Activated naive CD4-positive, alpha-beta T cell treated with anti-CD3 and anti-CD28 coated beads for 36 hours (primary cell): ENCODE measurements at regions not wholly inside any gene's neighbourhood (a gene's known extent, or its start where the extent isn't known, plus 50 kb on each side); places are given as distances from the start of the nearest gene placed in this dataset.
"Not testable (repeated sequence)": the region's sequence is repeated elsewhere in the genome, so short reads cannot be mapped to it uniquely, and the experiment has no call there.

Experiments used
- CTCF ChIA-PET: fragments of 350-600 bp; sonication (Branson Sonifier 250); formaldehyde crosslinking; loops from one replicate; lab custom pipeline; 2021; ENCODE audit warnings: antibody characterized with exemption; lab: Charles Lee
- DNase-seq: peaks from one replicate; pipeline ENCODE4 v3.0.0-alpha.2; 2020
- H3K27ac Mint-ChIP-seq: one replicate; pipeline ENCODE4 v1.8.0; 2021; ENCODE audit warnings: mild to moderate bottlenecking, mixed read lengths
- H3K27me3 Mint-ChIP-seq: one replicate; pipeline ENCODE4 v1.8.0; 2021; ENCODE audit warnings: low read depth, mixed read lengths
- H3K36me3 Mint-ChIP-seq: one replicate; pipeline ENCODE4 v1.8.0; 2021; ENCODE audit warnings: low read depth, mixed read lengths
- H3K4me1 Mint-ChIP-seq: one replicate; pipeline ENCODE4 v1.8.0; 2021; ENCODE audit warnings: low read depth, mixed read lengths
- H3K4me3 Mint-ChIP-seq: one replicate; pipeline ENCODE4 v1.8.0; 2021; ENCODE audit warnings: mild to moderate bottlenecking, moderate library complexity, mixed read lengths
- H3K9me3 Mint-ChIP-seq: one replicate; pipeline ENCODE4 v1.8.0; 2021; ENCODE audit warnings: mixed read lengths
- intact Hi-C: fragments of 100-400 bp; cut with micrococcal nuclease; formaldehyde crosslinking; loops from one replicate; pipeline ENCODE4 v1.15.1; 2023

DNA sequence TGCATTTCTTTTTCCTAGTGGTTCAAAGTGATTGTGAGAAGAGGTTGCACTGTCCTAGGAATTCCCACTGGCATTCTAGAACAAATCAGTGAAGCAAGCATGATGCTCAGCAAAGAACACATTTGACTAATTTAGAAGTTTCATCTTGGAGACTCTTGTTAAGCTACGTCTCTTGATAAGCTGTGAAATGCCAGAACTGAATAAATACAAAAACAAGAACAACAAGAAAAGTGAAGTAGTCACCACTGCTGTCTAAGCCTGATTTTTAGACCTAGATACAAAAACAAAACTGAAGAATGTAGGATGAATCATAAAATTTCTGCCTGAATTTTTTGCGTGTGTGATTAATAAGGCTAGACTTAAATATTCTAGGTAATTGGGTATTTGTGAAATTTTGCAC is 1162.4 kb downstream of the TUSC7 start:
- Mint-ChIP-seq H3K27me3 (no peaks in the 10 kb centered on the region), H3K4me3 (no peak overlapping the region), H3K36me3 (no peaks in the 10 kb centered on the region), H3K9me3 (peaks cover 3% of the 10 kb centered on the region), H3K4me1 (no peaks in the 10 kb centered on the region), H3K27ac (no peak overlapping the region)
- intact Hi-C loops = no loop called here
- no peak for DNase-seq
- CTCF ChIA-PET = interaction anchor here (0.8 kb wide), 1 partner anchor 1658 kb away, joined by 3 read pairs; no protein-coding TSS in a partner anchor

DNA sequence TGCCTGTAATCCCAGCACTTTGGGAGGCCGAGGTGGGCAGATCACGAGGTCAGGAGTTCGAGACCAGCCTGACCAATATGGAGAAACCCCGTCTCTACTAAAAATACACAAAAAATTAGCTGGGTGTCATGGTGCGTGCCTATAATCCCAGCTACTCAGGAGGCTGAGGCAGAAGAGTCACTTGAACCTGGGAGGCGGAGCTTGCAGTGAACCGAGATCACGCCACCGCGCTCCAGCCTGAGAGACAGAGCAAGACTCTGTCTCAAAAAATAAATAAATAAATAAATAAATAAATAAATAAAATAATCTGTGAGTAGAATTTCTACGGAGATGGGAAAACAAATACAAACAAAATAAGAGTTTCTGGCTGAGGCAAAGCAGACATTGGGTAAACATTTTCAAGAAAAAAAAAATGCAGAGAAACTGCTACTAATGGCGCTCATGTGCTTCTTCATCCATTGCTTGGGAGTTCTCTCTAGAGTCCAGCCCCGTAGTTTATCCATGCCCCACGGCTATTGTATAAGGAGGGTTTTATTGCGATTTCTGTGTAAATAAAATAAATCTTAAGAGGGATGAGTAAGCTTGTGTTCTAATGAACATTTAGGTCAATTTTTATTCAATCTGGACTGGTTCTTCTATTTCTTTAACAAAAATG is 1161.9 kb downstream of the IGSF11 start:
- H3K4me1 Mint-ChIP-seq, H3K27ac Mint-ChIP-seq, intact Hi-C loops, H3K27me3 Mint-ChIP-seq, DNase-seq, H3K36me3 Mint-ChIP-seq, H3K4me3 Mint-ChIP-seq, H3K9me3 Mint-ChIP-seq: not testable (repeated sequence)
- CTCF ChIA-PET = interaction anchor here (0.8 kb wide), 1 partner anchor 1659 kb away, joined by 3 read pairs; no protein-coding TSS in a partner anchor

DNA sequence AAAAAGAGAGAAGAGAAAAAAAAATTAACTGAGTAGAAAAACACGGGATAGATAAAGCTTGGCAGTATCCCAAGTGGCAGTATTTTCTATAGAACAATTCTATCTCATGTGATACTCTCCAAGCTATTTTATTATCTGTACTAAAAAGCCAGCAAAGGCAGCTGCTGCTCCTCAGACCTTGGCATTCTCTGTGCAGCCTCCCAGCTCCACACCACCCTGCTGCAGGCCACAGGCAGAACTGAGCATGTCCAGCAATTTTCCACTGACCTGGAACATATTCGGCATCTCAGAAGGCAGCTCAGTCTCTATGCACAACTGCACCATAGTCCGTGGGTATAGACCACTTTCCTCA is 1161.4 kb downstream of the IGSF11 start:
- Mint-ChIP-seq H3K27ac (no peak overlapping the region), H3K36me3 (no peaks in the 10 kb centered on the region), H3K27me3 (no peaks in the 10 kb centered on the region), H3K9me3 (peaks cover 3% of the 10 kb centered on the region), H3K4me3 (no peak overlapping the region), H3K4me1 (no peaks in the 10 kb centered on the region)
- CTCF ChIA-PET = no interaction called here
- intact Hi-C loops = no loop called here
- DNase-seq = no peak

DNA sequence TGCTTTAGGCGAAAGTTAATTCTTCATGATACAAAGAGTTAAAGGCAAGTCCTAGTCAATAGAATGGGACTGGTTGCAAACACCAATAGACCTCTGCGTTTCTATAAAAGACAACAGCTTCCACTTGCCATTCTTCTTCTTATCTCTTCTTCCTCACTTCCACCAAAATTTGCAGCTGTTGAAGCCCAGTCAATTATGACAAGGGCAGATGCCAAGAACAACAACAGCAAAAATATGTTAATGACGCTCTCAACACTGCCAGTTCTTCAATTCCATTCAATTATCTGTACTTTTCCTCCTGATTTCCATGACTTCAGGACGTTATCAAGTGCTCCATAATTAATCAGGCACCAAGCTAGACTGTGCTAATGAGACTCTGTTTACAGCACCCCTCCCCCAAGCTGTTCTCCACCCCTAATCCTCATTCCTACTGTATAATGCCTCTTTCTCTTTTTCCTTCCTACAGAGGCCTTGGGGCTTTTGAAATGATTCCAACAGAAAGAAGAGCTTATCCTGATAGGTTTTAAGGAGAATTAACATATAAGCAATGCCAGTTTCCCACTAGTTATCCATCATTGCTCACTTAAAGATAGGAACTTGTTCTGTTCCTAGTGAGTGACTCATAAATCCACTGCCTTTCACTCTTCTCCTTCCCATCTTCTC is 1160.5 kb downstream of the IGSF11 start:
- no peak overlapping the region for H3K27ac Mint-ChIP-seq
- no peak overlapping the region for H3K4me3 Mint-ChIP-seq
- intact Hi-C loops = no loop called here
- peaks cover 3% of the 10 kb centered on the region for H3K9me3 Mint-ChIP-seq
- no peaks in the 10 kb centered on the region for H3K27me3 Mint-ChIP-seq
- DNase-seq = no peak
- CTCF ChIA-PET = no interaction called here
- H3K36me3 Mint-ChIP-seq = no peaks in the 10 kb centered on the region
- H3K4me1 Mint-ChIP-seq = no peaks in the 10 kb centered on the region

DNA sequence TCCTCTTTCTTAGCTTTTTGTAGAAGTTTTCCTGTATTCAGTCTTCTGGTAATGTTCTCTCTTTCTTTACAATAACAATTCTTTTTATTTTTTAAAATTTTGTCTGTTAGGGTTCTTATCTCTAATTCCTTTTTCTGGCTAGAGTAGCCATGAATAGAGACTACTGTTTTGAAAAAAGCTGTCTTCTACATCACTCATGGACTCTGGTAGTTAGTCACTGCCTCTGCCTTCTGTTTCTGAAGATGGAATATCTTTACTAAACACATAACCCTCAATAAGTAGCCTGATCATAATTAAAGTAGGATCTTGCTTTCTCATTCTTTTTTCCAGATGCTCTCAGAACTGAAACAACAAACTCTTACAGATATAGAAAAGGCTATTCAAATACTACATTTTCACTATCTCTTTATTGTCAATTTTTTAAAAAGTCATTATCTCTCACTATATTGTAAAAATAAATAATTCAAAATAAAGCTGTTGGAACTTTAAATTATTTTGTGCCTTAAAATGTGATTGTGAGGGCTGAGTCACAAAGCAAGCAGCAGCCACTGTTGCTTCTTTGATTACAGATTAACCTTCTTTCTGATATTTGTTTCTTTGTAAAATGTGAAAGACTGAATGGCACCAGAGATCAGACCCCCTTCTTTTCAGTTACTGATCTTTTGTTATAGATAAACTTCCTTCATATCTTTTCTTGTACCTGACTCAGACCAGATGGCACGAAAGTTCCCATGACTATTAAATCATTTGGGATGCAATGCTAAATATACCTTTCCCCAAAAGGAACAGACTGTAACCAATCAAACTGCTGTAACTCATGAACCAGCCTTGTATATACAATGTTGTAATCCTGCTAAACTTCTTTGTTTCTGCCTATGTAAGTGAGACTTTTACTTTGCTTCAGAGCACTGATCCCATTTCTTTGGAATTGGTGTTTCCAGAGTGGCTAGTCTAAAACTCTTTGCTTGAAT is 1159.5 kb downstream of the IGSF11 start:
- no peak for DNase-seq
- no peaks in the 10 kb centered on the region for H3K36me3 Mint-ChIP-seq
- no peak overlapping the region for H3K27ac Mint-ChIP-seq
- intact Hi-C loops = no loop called here
- H3K27me3 Mint-ChIP-seq = no peaks in the 10 kb centered on the region
- H3K9me3 Mint-ChIP-seq = peaks cover 2% of the 10 kb centered on the region
- CTCF ChIA-PET = no interaction called here
- H3K4me1 Mint-ChIP-seq = no peaks in the 10 kb centered on the region
- no peak overlapping the region for H3K4me3 Mint-ChIP-seq

DNA sequence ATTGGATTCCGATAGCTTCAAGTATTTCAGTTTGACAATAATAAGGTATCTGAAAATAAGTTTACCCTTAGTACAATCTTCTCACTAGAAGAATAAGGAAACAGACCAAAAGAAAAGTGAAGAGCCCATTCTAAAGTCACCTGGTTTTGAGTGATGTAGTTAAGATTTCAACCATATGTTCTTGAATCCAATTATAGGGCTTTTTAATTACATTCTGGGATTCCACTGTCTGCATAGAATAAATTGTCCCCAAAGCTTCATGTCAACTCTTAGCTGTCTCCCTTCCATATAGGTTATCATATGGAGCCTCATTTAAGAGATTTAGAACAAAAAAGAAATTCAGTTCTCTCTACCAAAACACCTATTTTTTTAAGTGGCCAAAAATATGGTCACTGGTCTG is 1158.8 kb downstream of the IGSF11 start:
- Mint-ChIP-seq H3K9me3 (peaks cover 2% of the 10 kb centered on the region), H3K4me3 (no peak overlapping the region), H3K27me3 (no peaks in the 10 kb centered on the region), H3K27ac (no peak overlapping the region), H3K36me3 (no peaks in the 10 kb centered on the region), H3K4me1 (no peaks in the 10 kb centered on the region)
- CTCF ChIA-PET = no interaction called here
- DNase-seq = no peak
- intact Hi-C loops = no loop called here

DNA sequence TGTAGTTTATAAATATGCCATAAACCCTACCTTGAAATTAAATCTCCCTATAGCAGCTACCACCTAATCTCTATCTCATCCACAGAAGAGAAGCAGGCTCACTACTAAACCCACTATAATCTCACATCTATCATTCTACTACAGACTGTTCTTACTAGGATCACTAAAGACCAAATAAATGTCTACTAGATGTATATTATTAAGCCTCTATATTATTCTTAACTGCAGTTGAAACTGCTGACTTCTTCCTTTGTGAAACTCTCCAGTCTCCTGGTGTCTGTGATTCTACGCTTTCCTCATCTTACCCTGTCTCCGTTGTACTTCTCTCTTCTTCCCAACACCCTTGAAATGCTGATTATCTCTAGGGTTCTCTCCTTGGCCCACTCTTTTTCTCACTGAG is 1154.0 kb downstream of the IGSF11 start:
- H3K4me3 Mint-ChIP-seq = no peak overlapping the region
- no peaks in the 10 kb centered on the region for H3K27me3 Mint-ChIP-seq
- H3K9me3 Mint-ChIP-seq = peaks cover 3% of the 10 kb centered on the region
- H3K36me3 Mint-ChIP-seq = no peaks in the 10 kb centered on the region
- H3K4me1 Mint-ChIP-seq = no peaks in the 10 kb centered on the region
- no peak for DNase-seq
- CTCF ChIA-PET = no interaction called here
- intact Hi-C loops = no loop called here
- no peak overlapping the region for H3K27ac Mint-ChIP-seq

DNA sequence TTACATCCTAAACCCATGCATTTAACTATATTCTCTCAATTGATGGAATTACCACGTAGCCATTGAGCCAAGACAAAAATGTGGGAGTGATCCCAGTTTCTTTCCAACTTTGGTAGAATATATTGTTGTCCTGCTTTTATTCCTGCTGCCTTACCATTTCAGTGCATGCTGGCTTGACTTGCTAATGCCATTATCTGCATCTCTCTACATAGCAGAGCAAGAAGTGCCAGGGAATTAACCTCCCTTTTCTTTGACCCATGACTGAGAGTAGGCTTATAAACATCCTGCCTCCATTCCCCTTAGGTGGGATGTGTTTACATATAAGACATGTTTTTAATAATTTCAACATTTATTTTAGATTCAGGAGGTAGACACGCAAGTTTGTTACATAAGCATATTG is 1153.4 kb downstream of the IGSF11 start:
- no peak for DNase-seq
- CTCF ChIA-PET = no interaction called here
- no peaks in the 10 kb centered on the region for H3K4me1 Mint-ChIP-seq
- H3K4me3 Mint-ChIP-seq = no peak overlapping the region
- no peaks in the 10 kb centered on the region for H3K27me3 Mint-ChIP-seq
- H3K27ac Mint-ChIP-seq = no peak overlapping the region
- H3K36me3 Mint-ChIP-seq = no peaks in the 10 kb centered on the region
- intact Hi-C loops = no loop called here
- H3K9me3 Mint-ChIP-seq = peaks cover 3% of the 10 kb centered on the region

DNA sequence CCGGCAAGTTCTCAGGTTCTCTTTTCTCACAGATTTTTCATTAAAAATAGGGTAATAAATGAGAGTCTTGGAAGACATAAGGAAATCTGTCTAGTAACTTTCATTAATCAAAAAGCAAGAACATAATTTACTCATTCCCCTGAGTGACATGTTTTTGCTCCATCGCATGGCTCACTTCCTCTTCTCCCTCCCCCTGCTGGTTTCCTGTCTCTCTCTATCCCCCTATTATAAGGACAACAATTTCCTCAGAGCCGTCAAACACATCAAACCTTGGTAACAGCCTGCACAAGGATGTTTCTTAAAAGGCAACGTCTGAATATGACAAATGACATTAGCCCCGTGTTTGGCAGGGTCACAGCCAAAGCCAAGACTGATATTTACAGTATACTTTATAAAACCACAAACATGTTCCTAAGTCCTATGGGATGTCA is 1149.6 kb downstream of the IGSF11 start:
- CTCF ChIA-PET = no interaction called here
- Mint-ChIP-seq H3K27ac (no peak overlapping the region), H3K27me3 (no peaks in the 10 kb centered on the region), H3K36me3 (no peaks in the 10 kb centered on the region), H3K4me3 (no peak overlapping the region), H3K4me1 (no peaks in the 10 kb centered on the region), H3K9me3 (peaks cover 3% of the 10 kb centered on the region)
- DNase-seq = no peak
- intact Hi-C loops = no loop called here

DNA sequence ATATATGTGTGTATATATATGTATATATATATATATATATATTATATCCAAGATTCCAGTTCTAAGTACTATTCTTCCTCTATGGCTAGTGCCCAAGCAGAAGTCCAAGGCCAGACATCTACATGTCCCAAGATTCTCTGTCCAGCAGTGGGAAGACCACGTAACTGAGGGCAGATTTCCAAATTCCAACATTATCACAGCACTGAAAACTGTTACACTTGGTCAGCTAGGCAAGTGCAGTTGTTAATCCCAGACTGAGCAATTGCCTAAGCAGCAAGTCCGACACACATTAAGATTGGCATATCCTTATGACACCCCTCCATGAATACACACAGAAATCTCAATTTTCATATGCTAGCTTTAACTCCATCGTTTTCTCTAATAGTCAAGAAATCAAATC is 1148.5 kb downstream of the IGSF11 start:
- H3K27ac Mint-ChIP-seq = no peak overlapping the region
- peaks cover 3% of the 10 kb centered on the region for H3K9me3 Mint-ChIP-seq
- intact Hi-C loops = no loop called here
- H3K4me3 Mint-ChIP-seq = no peak overlapping the region
- DNase-seq = no peak
- CTCF ChIA-PET = interaction anchor here (0.8 kb wide), 1 partner anchor 12 kb away, joined by 4 read pairs; no protein-coding TSS in a partner anchor
- no peaks in the 10 kb centered on the region for H3K36me3 Mint-ChIP-seq
- H3K27me3 Mint-ChIP-seq = no peaks in the 10 kb centered on the region
- no peaks in the 10 kb centered on the region for H3K4me1 Mint-ChIP-seq

DNA sequence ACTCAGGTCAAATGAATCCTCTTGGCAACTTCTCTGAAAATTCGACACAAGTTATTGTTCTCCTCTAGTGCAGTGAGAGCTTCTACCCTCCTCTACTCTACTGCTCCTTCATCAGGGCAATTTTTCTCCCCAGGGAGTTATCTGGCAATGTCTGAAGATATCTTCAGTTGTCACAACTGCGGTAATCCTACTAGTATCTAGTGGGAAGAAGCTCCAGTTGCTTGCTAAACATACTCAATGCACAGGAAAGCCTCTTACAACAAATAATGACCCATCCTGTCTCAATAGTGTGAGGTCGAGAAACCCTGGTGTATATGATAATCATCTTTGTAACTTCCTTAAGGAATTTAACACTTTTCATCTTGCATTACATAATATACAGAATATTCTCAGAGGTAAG is 1147.6 kb downstream of the IGSF11 start:
- Mint-ChIP-seq H3K27me3 (no peaks in the 10 kb centered on the region), H3K9me3 (peaks cover 2% of the 10 kb centered on the region), H3K27ac (no peak overlapping the region), H3K36me3 (no peaks in the 10 kb centered on the region), H3K4me1 (no peaks in the 10 kb centered on the region), H3K4me3 (no peak overlapping the region)
- no peak for DNase-seq
- CTCF ChIA-PET = no interaction called here
- intact Hi-C loops = no loop called here

DNA sequence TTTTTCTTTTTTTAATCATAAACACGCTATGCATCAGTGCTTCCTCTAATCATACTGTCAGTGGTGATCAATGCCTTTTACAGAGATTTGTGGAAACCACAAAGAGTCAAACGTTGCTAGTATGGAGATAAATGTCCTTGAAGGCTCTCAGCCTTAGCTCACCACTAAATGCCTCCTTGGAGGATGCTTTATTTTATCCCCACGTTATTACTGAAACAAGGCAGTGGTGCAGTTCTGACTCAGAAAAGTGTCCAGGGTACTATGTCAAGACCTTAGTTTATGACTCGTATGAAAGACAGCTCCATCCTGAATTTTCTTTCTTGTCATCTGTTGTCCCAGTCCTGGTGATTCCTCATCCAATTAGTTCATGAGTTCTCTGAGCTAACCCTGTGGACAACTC is 1146.7 kb downstream of the IGSF11 start:
- H3K4me1 Mint-ChIP-seq = no peaks in the 10 kb centered on the region
- no peak for DNase-seq
- CTCF ChIA-PET = no interaction called here
- H3K27me3 Mint-ChIP-seq = no peaks in the 10 kb centered on the region
- H3K4me3 Mint-ChIP-seq = no peak overlapping the region
- intact Hi-C loops = no loop called here
- no peaks in the 10 kb centered on the region for H3K36me3 Mint-ChIP-seq
- no peak overlapping the region for H3K27ac Mint-ChIP-seq
- no peaks in the 10 kb centered on the region for H3K9me3 Mint-ChIP-seq
